GM19468 (cell line): ENCODE measurements at regions not wholly inside any gene's neighbourhood (a gene's known extent, or its start where the extent isn't known, plus 50 kb on each side); places are given as distances from the start of the nearest gene placed in this dataset.

Experiments
- ATAC-seq: cut with Tn5 transposase; IDR thresholded peaks from one replicate; pipeline ENCODE4 v1.9.1; 2021; ENCODE audit warnings: mild to moderate bottlenecking, moderate library complexity, moderate number of reproducible peaks; ENCODE audit not compliant: unreplicated experiment; ENCODE audit errors: extremely low read depth

DNA sequence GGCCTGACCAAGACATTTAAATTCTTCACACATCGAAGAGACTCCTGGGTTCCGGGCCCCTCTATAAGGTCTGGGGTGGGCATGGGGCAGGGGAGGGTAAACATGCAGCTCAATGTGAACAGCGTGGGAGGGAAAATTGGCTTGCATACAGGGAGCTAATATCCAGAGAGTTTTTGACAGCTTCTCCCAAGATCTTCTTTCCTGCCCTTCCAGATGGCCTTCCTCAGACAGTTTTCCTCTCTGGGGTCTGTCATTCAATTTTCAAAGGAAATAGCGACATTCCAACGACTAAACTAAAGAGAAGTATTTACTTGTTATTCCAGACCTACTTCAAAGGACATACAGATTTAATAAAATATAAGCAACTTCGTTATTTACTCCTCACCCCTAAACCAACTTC lies 1030.6 kb downstream of the MCTP2 start:
- no peak for ATAC-seq

- no peak for ATAC-seq
Measured at GRCh38 chr15:95262866-95263564, 1031.7 kb downstream of the MCTP2 start.

GRCh38 chr15:95263751-95264150 lies 1032.4 kb downstream of the MCTP2 start:
- ATAC-seq = no peak

DNA sequence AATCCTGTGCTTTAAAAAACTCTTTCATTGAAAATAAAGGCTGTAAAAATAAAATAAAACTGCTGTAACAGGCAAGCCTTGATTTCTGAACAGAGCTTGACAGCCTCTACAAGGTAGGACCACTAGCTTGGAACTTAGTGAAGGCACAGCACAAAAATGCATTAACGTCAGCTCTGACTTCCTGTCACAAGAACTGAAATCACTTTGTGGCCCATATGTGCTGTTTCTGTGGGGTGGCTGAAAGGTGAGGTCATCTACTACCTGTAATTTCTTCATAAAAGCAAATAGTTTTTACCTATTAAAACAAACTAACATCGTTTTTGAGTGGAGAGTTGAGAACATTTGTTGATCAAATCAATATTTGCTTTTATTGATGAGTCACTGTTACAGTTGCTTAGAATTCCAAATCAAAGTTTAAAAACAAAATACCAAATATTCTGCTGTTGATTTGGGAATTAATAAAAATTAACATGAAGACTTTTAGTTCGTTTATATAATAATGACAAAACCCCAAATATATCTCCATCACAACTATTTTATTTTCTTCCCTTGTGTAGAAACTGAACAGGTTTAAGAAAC lies 1034.1 kb downstream of the MCTP2 start:
- ATAC-seq = no peak

DNA sequence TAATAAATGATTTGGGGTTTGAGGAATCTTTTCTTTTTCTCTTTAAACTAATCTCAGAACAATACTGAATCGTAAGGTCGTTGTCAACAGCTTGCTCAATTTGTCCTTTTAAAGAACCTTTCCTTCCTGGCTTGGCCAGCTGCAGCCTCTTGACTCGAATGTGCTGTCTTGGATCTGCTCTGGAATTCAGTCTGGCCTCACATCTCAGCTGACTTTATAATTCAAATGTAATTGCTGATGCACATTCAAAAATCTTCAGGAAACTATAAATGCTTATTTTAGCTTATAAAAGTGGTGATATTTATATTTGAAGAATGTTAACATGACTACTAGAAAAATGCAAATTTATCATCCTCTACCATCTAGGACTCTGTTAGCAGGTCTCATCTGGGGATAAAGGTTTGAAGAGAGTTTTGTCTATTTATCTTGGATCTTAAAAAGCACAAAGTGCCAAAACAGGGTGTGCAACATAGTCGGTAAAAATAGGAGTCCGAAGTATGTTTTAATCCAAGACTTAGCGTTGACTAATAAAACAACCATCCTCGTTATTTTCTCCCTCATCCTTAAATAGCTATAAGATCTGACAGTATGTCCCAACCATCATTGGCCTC lies 1035.2 kb downstream of the MCTP2 start:
- ATAC-seq = no peak

- no peak for ATAC-seq
Measured at GRCh38 chr15:95267481-95267880, 1036.1 kb downstream of the MCTP2 start.

DNA sequence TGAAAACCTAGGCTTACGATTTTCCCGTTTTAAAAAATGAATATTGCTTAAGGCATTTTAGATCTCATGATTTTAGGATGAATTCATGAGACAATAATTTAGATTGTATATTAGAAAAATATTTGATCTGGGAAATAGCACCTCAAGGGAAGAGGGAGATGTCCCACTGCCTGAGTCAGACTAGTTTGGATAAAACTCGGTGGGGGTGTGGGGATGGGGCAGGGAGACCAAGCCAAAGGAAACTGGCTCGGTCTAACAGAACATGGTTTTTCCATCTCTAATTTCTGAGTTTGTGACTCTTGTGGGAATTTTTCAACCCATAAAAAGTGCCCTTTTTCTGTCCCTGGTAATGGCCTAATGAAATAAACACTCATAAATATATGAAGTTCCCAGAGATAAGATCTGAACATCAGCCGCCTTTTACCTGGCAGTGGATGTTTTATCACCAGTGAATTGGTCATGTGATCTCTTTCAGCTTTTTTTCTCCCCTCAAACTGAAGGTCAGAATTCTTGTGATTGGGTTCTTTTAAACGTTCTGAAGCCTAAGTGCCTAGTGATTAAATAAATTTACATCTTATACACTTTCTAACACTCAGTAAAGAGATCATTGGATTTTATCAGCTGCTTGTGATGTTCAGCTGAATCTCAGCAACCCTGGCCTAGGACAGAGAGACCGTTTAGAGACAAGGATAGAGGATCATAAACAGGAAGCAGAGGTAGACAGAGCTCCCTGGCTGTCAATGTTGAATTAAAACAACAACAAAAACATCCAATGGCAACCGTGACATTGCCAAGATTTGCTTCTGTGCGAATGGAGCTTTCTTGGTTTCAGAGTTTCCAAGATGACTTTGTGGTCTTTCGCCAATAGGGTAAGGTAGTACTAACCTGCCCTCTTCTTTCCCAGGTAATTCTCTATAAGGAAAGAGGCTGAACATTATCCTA lies 1038.2 kb downstream of the MCTP2 start:
- no peak for ATAC-seq

DNA sequence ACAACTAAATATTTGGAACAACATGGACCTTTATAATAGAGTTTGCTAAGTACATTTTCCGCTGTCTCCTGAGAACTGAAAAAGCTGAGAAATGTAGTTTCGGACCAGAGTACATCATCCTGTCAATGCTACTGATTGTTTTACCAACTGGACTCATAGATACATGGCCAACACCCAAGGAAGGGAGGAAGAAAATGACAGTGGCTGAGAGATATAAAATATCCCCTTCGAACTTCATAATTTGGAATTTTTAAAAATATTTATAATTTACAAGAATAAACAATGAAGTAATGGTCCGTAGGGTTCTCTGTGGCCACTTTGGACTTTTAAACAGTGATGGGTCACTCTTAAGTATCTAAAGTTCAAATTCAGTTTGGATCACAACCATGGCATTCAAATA lies 1042.7 kb downstream of the MCTP2 start:
- ATAC-seq = no peak

- no peak for ATAC-seq
Measured at GRCh38 chr15:95277266-95277665, 1045.9 kb downstream of the MCTP2 start.

GRCh38 chr15:95278532-95279245 lies 1047.3 kb downstream of the MCTP2 start:
- no peak for ATAC-seq

GRCh38 chr15:95279277-95280019 lies 1048.1 kb downstream of the MCTP2 start:
- no peak for ATAC-seq

DNA sequence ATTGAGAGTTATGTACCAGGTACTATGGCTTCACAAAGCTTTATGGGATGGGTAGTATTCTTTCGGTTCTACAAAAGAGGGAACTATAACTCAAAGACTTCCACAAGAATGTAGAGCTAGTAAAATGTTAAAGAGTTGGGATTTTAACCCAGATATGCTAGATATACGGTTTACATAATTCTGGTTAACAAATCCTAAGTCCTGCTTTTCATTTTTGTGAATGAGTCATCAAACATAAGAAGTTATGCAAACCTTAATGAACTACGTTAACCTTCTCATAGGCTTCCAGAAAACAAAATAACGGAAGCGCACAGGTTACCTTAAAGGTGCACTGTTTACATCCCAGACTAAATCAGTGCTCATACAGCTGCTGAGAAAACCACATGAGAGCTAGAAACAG lies 1049.3 kb downstream of the MCTP2 start:
- ATAC-seq = no peak

- no peak for ATAC-seq
Measured at GRCh38 chr15:95281470-95281869, 1049.0 kb upstream of the NR2F2 start.

DNA sequence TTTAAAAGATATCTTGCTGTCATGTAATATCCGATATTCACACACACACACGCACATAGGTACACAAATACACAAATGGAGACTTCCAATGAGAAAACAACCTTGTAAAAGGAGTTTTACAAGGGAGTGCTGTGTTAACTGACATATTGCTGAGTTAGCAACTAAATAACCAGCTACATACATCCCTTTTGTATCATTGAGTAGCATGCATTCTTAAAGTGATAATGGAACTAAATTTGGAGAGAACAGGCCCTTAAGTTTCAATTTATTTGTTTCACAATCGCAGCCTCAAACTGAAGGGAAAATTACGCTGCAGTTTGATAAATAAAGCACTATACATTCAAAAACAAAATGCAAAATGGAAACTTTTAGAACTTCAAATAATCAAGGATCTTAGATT lies 1046.0 kb upstream of the NR2F2 start:
- no peak for ATAC-seq

- ATAC-seq = no peak
Measured at GRCh38 chr15:95284933-95285421, 1045.5 kb upstream of the NR2F2 start.

- ATAC-seq = no peak
Measured at GRCh38 chr15:95286352-95286880, 1044.1 kb upstream of the NR2F2 start.

DNA sequence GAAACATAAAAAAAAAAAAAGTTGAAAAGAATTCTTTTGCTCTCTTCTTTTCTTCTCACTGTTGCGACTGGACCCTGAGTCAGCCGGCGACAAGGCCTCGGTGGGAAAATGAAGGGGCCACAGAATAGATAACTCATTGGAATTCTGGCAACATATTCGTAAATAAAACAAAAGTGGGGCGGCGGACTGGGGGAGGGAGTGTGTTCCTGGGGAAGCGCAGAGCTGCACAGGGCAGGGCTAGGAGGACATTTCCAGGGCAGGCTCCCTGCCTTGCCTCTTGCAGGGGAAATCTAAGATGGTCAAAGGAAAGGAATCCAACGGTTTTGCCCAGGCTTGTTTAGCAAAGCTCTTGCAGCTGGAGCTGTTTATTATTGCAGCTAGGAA lies 1042.8 kb upstream of the NR2F2 start:
- ATAC-seq = no peak

GRCh38 chr15:95288626-95289025 lies 1041.9 kb upstream of the NR2F2 start:
- ATAC-seq = no peak
